ENCODE measurements at regions not wholly inside any gene's neighbourhood (a gene's known extent, or its start where the extent isn't known, plus 50 kb on each side); places are given as distances from the start of the nearest gene placed in this dataset.

DNA sequence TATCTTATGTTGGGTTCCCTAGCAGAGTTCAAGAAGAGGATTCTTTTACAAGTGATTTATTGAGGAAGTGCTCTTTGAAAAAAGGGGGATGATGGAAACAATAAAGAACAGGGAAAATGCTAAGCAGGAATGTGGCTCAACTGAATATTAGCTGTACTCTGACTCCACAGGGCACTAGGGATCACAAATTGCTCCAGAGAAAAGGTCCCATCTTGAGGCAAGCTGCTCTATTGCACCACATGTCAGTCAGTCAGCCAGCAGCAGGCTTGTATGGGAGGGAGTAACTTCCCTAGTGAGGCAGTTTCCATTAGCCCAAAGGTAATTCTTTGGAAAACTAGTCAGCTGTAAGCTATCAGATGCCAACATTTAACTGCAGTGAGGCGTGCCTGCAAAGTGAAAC lies 73.3 kb upstream of the FNDC3A start:
- TF ChIP-seq POLR2A (IDR thresholded peaks at IDR 0.05; ENCODE audit: low read depth, low read length) (no peak), POLR2AphosphoS5 (IDR thresholded peaks at IDR 0.05; ENCODE audit: low read depth, low read length) (no peak)
